ENCODE measurements at regions not wholly inside any gene's neighbourhood (a gene's known extent, or its start where the extent isn't known, plus 50 kb on each side); places are given as distances from the start of the nearest gene placed in this dataset.
A peak's percentile ranks its signal among the peaks of the same experiment; 100 is the strongest.

GRCh38 chr4:131613824-131614216 lies 1535.3 kb upstream of the PCDH10 start:
- H3K27me3 ChIP-seq (ENCODE audit: insufficient read depth, low read depth) = no peaks in the 10 kb centered on the region
- TF ChIP-seq, protein P1, sequence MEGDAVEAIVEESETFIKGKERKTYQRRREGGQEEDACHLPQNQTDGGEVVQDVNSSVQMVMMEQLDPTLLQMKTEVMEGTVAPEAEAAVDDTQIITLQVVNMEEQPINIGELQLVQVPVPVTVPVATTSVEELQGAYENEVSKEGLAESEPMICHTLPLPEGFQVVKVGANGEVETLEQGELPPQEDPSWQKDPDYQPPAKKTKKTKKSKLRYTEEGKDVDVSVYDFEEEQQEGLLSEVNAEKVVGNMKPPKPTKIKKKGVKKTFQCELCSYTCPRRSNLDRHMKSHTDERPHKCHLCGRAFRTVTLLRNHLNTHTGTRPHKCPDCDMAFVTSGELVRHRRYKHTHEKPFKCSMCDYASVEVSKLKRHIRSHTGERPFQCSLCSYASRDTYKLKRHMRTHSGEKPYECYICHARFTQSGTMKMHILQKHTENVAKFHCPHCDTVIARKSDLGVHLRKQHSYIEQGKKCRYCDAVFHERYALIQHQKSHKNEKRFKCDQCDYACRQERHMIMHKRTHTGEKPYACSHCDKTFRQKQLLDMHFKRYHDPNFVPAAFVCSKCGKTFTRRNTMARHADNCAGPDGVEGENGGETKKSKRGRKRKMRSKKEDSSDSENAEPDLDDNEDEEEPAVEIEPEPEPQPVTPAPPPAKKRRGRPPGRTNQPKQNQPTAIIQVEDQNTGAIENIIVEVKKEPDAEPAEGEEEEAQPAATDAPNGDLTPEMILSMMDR (conservative IDR thresholded peaks at IDR 0.05; ENCODE audit: low read depth, low read length) = no peak
- H3K27ac ChIP-seq = peak overlapping the region; percentile 25; the same call in 1 of the 2 replicates
- no peaks in the 10 kb centered on the region for H4K20me1 ChIP-seq (ENCODE audit: insufficient read depth)
- H3K9ac ChIP-seq = no peak overlapping the region
- H3K4me2 ChIP-seq = peak overlapping the region; percentile 65
- H3K4me1 ChIP-seq (ENCODE audit: low read depth, poor library complexity, severe bottlenecking) = peaks cover 33% of the 10 kb centered on the region
- H3K79me2 ChIP-seq (ENCODE audit: insufficient read depth, low read depth) = no peaks in the 10 kb centered on the region
- peak overlapping the region; percentile 0; the same call in 1 of the 2 replicates for H2AFZ ChIP-seq (ENCODE audit: low read depth)
- H3K36me3 ChIP-seq (ENCODE audit: insufficient read depth) = no peaks in the 10 kb centered on the region
- no peak overlapping the region for H3K4me3 ChIP-seq (IDR thresholded peaks at IDR 0.05; ENCODE audit: insufficient read depth, low read depth, low read length)

DNA sequence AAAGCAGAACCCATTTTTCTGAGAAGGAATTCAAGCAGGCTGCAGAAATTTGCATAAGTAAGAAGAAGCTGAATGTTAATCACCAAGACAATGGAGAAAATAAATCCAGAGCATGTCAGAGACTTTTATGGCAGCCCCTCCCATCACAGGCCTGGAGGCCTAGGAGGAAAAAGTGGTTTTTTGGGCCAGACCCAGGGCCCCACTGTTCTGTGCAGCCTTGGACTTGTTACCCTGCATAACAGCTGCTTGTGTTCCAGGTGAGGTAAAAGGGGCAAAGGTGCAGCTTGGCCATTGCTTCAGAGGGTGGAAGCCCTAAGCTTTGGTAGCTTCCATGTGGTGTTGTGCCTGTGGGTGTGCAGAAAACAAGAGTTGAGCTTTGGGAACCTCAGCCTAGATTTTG lies 1516.2 kb upstream of the PCDH10 start:
- Histone ChIP-seq H3K36me3 (ENCODE audit: insufficient read depth) (no peaks in the 10 kb centered on the region), H3K27me3 (ENCODE audit: insufficient read depth, low read depth) (no peaks in the 10 kb centered on the region), H3K4me1 (ENCODE audit: low read depth, poor library complexity, severe bottlenecking) (no peaks in the 10 kb centered on the region), H3K79me2 (ENCODE audit: insufficient read depth, low read depth) (no peaks in the 10 kb centered on the region), H3K4me3 (IDR thresholded peaks at IDR 0.05; ENCODE audit: insufficient read depth, low read depth, low read length) (no peak overlapping the region), H3K27ac (no peak overlapping the region), H3K9ac (no peak overlapping the region), H2AFZ (ENCODE audit: low read depth) (no peak overlapping the region), H3K4me2 (no peak overlapping the region), H4K20me1 (ENCODE audit: insufficient read depth) (no peaks in the 10 kb centered on the region)
- TF ChIP-seq, protein P1 (conservative IDR thresholded peaks at IDR 0.05; ENCODE audit: low read depth, low read length) = no peak

DNA sequence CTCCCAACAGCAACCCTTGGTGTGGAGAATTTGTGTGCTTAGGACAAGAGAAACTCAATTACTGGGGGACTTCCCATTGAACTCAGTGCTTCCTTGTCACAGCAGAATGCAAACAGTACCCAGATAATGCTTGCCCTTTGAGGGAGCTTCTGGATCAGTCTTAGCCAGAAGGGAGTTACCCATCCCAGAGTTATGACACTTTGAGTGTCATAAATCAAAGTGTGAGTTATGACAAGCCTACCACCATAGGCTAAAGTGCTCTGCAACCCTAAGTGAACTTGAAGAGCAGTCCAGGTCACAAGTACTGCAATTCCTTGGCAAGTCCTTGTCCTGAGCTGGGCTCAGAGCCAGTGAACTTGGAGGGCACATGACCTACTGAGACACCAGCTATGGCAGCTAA lies 1513.9 kb upstream of the PCDH10 start:
- Histone ChIP-seq H3K4me2 (no peak overlapping the region), H3K4me3 (IDR thresholded peaks at IDR 0.05; ENCODE audit: insufficient read depth, low read depth, low read length) (no peak overlapping the region), H4K20me1 (ENCODE audit: insufficient read depth) (no peaks in the 10 kb centered on the region), H3K27ac (no peak overlapping the region), H3K27me3 (ENCODE audit: insufficient read depth, low read depth) (no peaks in the 10 kb centered on the region), H3K4me1 (ENCODE audit: low read depth, poor library complexity, severe bottlenecking) (no peaks in the 10 kb centered on the region), H3K36me3 (ENCODE audit: insufficient read depth) (no peaks in the 10 kb centered on the region), H3K9ac (no peak overlapping the region), H3K79me2 (ENCODE audit: insufficient read depth, low read depth) (no peaks in the 10 kb centered on the region), H2AFZ (ENCODE audit: low read depth) (no peak overlapping the region)
- TF ChIP-seq, protein P1 (conservative IDR thresholded peaks at IDR 0.05; ENCODE audit: low read depth, low read length) = no peak

- Histone ChIP-seq H3K4me1 (ENCODE audit: low read depth, poor library complexity, severe bottlenecking) (no peaks in the 10 kb centered on the region), H3K4me3 (IDR thresholded peaks at IDR 0.05; ENCODE audit: insufficient read depth, low read depth, low read length) (no peak overlapping the region), H2AFZ (ENCODE audit: low read depth) (no peak overlapping the region), H3K9ac (no peak overlapping the region), H3K27me3 (ENCODE audit: insufficient read depth, low read depth) (no peaks in the 10 kb centered on the region), H4K20me1 (ENCODE audit: insufficient read depth) (no peaks in the 10 kb centered on the region), H3K36me3 (ENCODE audit: insufficient read depth) (no peaks in the 10 kb centered on the region), H3K4me2 (no peak overlapping the region), H3K79me2 (ENCODE audit: insufficient read depth, low read depth) (no peaks in the 10 kb centered on the region), H3K27ac (no peak overlapping the region)
- TF ChIP-seq, protein P1 (conservative IDR thresholded peaks at IDR 0.05; ENCODE audit: low read depth, low read length) = no peak
Observed at GRCh38 chr4:131638781-131639180, 1510.3 kb upstream of the PCDH10 start.

Measured in KMS-11 (cell line).